Caco-2 (cell line): ENCODE measurements at regions not wholly inside any gene's neighbourhood (a gene's known extent, or its start where the extent isn't known, plus 50 kb on each side); places are given as distances from the start of the nearest gene placed in this dataset.

Experiments
- BruUV-seq: library from RNA; stranded (reverse); fragments of 400-500 nt; replicated peaks from 2 replicates; lab custom pipeline; 2021; lab: Mats Ljungman, UMichigan
- CTCF ChIA-PET: fragments of 300-600 bp; sonication (Branson Sonifier 250); formaldehyde crosslinking; loops from one replicate; lab custom pipeline; 2022; ENCODE audit warnings: antibody characterized with exemption; lab: Charles Lee
- POLR2A ChIA-PET: fragments of 300-600 bp; sonication (Branson Sonifier 250); formaldehyde crosslinking; loops from one replicate; lab custom pipeline; 2022; ENCODE audit warnings: antibody characterized with exemption; lab: Charles Lee
- DNase-seq, 2 experiments: peaks; one replicate each; pipeline versions ENCODE4 v3.0.0 to v3.0.0-alpha.2; 2020 to 2022
- H3K27me3 ChIP-seq: replicated peaks from 2 replicates; pipeline ENCODE4 v1.6.0; 2011; ENCODE audit warnings: low read length; ENCODE audit not compliant: control insufficient read depth, insufficient read depth
- H3K36me3 ChIP-seq: 2 replicates; pipeline ENCODE4 v1.5.1; 2011; ENCODE audit warnings: low read length; ENCODE audit not compliant: control insufficient read depth, insufficient read depth
- H3K4me1 ChIP-seq: fragments of 250-450 bp; sonication (Bioruptor Pico); 2 replicates; pipeline ENCODE4 v1.5.1; 2020; ENCODE audit warnings: mild to moderate bottlenecking
- H3K4me3 ChIP-seq: 2 replicates; pipeline ENCODE4 v1.5.1; 2011; ENCODE audit warnings: low read depth, mild to moderate bottlenecking, control low read depth, low read length
- H3K9me3 ChIP-seq: fragments of 250-450 bp; sonication (Bioruptor Pico); 2 replicates; pipeline ENCODE4 v1.5.1; 2020; ENCODE audit warnings: mild to moderate bottlenecking, moderate library complexity
- H3K27ac Mint-ChIP-seq: one replicate; pipeline ENCODE4 v1.8.0; 2022; ENCODE audit warnings: mixed read lengths; ENCODE audit not compliant: unreplicated experiment
- H3K27me3 Mint-ChIP-seq: one replicate; pipeline ENCODE4 v1.8.0; 2022; ENCODE audit warnings: mixed read lengths; ENCODE audit not compliant: insufficient read depth, unreplicated experiment
- H3K36me3 Mint-ChIP-seq: one replicate; pipeline ENCODE4 v1.8.0; 2022; ENCODE audit warnings: mild to moderate bottlenecking, mixed read lengths; ENCODE audit not compliant: insufficient read depth, unreplicated experiment
- H3K4me1 Mint-ChIP-seq: one replicate; pipeline ENCODE4 v1.8.0; 2022; ENCODE audit warnings: low read depth, mixed read lengths; ENCODE audit not compliant: unreplicated experiment
- H3K4me3 Mint-ChIP-seq: one replicate; pipeline ENCODE4 v1.8.0; 2022; ENCODE audit warnings: mild to moderate bottlenecking, moderate library complexity, mixed read lengths; ENCODE audit not compliant: unreplicated experiment
- H3K9me3 Mint-ChIP-seq: one replicate; pipeline ENCODE4 v1.8.0; 2022; ENCODE audit warnings: mixed read lengths; ENCODE audit not compliant: unreplicated experiment
- CTCF ChIP-seq, 2 experiments: fragments of 200-600 bp in 1 of 2; IDR thresholded peaks; 1 replicate in 1 of 2; 2 replicates in 1 of 2; pipeline versions ENCODE4 v1.5.1 to v1.8.0; 2011 to 2022; ENCODE audit warnings: antibody characterized with exemption in 1 of 2, control low read depth in 1 of 2, inconsistent platforms in 1 of 2, low read depth in 1 of 2, low read length in 1 of 2, mild to moderate bottlenecking in 1 of 2, moderate library complexity in 1 of 2; ENCODE audit not compliant: insufficient read depth in 1 of 2, severe bottlenecking in 1 of 2, unreplicated experiment in 1 of 2
- intact Hi-C: fragments of 100-400 bp; cut with micrococcal nuclease; formaldehyde crosslinking; loops from one replicate; pipeline ENCODE4 v1.10.0; 2022; ENCODE audit not compliant: unreplicated experiment

DNA sequence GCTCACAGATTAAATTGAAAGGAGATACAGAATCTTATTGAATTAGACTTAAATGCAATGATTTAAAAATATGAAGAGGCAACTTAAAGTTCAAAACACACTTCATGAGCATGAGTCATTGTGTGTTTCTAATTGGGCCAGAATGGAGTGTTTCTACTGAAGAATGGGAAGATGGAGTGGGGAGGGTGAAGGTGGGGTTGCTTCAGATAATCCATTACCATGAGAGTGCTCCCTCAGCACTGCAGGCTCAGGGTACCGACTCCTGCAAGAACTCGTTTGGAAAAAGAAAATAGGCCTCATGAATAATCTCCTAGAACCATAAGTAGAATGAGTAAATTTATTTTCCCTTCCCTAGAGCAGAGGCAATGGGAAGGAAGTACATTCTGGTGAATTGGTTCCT lies 372.8 kb downstream of the TOX3 start:
- H3K4me3 Mint-ChIP-seq, result no peak overlapping the region
- no peaks in the 10 kb centered on the region; the same call in 1 of the 2 replicates for H3K27me3 ChIP-seq
- intact Hi-C loops, result no loop called here
- peaks cover 8% of the 10 kb centered on the region for H3K27me3 Mint-ChIP-seq
- no peaks in the 10 kb centered on the region for H3K9me3 ChIP-seq
- no peaks in the 10 kb centered on the region for H3K36me3 ChIP-seq
- no peak for TF ChIP-seq CTCF (IDR thresholded peaks at IDR 0.05; ENCODE audit: insufficient read depth in 1 of 2, low read depth in 1 of 2, low read length in 1 of 2, severe bottlenecking in 1 of 2, unreplicated experiment in 1 of 2)
- no peaks in the 10 kb centered on the region for H3K4me1 Mint-ChIP-seq
- H3K36me3 Mint-ChIP-seq, result no peaks in the 10 kb centered on the region
- POLR2A ChIA-PET, result no interaction called here
- BruUV-seq, result no TSS peak
- H3K4me1 ChIP-seq, result no peaks in the 10 kb centered on the region
- CTCF ChIA-PET, result interaction anchor here (0.6 kb wide), 1 partner anchor 526 kb away, joined by 3 read pairs; no protein-coding TSS in a partner anchor
- no peak for DNase-seq
- H3K9me3 Mint-ChIP-seq, result no peaks in the 10 kb centered on the region
- H3K4me3 ChIP-seq, result no peak overlapping the region
- H3K27ac Mint-ChIP-seq, result no peak overlapping the region

DNA sequence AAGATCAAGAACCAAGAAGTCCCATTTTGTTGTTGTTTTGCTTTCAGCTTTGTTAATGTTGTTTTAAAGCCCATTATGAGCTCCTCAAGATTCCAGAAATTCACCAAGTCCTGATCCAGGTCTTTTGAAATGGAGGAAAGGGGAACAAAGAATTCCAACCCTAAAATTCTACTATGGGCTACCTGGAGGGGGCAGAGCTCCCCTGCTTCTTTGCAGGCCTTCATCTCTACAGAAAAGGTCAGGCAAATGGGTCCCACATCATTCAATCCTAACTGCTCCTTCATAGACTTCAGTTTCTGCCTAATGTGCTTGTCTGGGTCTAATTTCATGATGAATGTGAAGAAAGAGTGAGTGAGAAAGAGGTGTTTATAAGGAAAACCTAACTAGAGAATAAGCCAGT lies 375.5 kb downstream of the TOX3 start:
- H3K36me3 Mint-ChIP-seq, result no peaks in the 10 kb centered on the region
- no TSS peak for BruUV-seq
- H3K4me1 Mint-ChIP-seq, result no peaks in the 10 kb centered on the region
- no peak overlapping the region for H3K4me3 Mint-ChIP-seq
- Histone ChIP-seq H3K4me3 (no peak overlapping the region), H3K36me3 (no peaks in the 10 kb centered on the region), H3K9me3 (no peaks in the 10 kb centered on the region), H3K27me3 (no peaks in the 10 kb centered on the region; the same call in 1 of the 2 replicates), H3K4me1 (no peaks in the 10 kb centered on the region)
- no peaks in the 10 kb centered on the region for H3K9me3 Mint-ChIP-seq
- CTCF ChIA-PET, result no interaction called here
- peaks cover 5% of the 10 kb centered on the region for H3K27me3 Mint-ChIP-seq
- POLR2A ChIA-PET, result no interaction called here
- no peak for TF ChIP-seq CTCF (IDR thresholded peaks at IDR 0.05; ENCODE audit: insufficient read depth in 1 of 2, low read depth in 1 of 2, low read length in 1 of 2, severe bottlenecking in 1 of 2, unreplicated experiment in 1 of 2)
- no peak overlapping the region for H3K27ac Mint-ChIP-seq
- intact Hi-C loops, result no loop called here
- no peak for DNase-seq

- no peak for DNase-seq
- ChIA-PET POLR2A (no interaction called here), CTCF (no interaction called here)
- BruUV-seq, result no TSS peak
- H3K9me3 Mint-ChIP-seq, result no peaks in the 10 kb centered on the region
- no peak overlapping the region for H3K27ac Mint-ChIP-seq
- TF ChIP-seq CTCF (IDR thresholded peaks at IDR 0.05; ENCODE audit: insufficient read depth in 1 of 2, low read depth in 1 of 2, low read length in 1 of 2, severe bottlenecking in 1 of 2, unreplicated experiment in 1 of 2), result no peak
- H3K27me3 Mint-ChIP-seq, result peaks cover 5% of the 10 kb centered on the region
- Histone ChIP-seq H3K27me3 (no peaks in the 10 kb centered on the region; the same call in 1 of the 2 replicates), H3K4me1 (no peaks in the 10 kb centered on the region), H3K4me3 (no peak overlapping the region), H3K9me3 (no peaks in the 10 kb centered on the region), H3K36me3 (no peaks in the 10 kb centered on the region)
- H3K36me3 Mint-ChIP-seq, result no peaks in the 10 kb centered on the region
- H3K4me1 Mint-ChIP-seq, result no peaks in the 10 kb centered on the region
- intact Hi-C loops, result no loop called here
- H3K4me3 Mint-ChIP-seq, result no peak overlapping the region
Observed at GRCh38 chr16:52167328-52167727, 379.6 kb downstream of the TOX3 start.
